ENCODE measurements at regions not wholly inside any gene's neighbourhood (a gene's known extent, or its start where the extent isn't known, plus 50 kb on each side); places are given as distances from the start of the nearest gene placed in this dataset.
A peak's percentile ranks its signal among the peaks of the same experiment; 100 is the strongest.

DNA sequence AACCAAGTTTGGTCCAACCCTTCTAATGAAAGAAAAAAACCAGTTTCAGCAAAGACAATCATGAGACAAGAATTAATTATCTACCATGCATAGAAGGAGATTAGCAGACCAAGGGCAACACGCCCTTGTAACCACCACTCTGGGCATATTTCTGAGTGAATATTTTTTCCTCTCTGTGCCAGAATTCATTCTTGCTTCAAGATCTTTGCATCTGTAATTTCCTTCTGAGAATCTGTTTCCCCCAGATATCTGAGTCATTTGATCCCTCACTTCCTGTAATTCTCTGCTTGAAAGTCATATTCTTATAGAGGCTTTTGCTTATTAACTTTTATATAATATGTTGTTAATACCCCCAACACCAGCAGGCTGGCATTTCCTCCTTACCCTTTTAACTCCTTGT is 243.7 kb downstream of the SLC16A7 start:
- Histone ChIP-seq H3K9me3 (ENCODE audit: control insufficient read depth in 4 of 4, low read length in 3 of 4) (no peaks in the 10 kb centered on the region), H3K27me3 (ENCODE audit: control insufficient read depth in 4 of 4, insufficient read depth in 4 of 4, low read length in 3 of 4) (no peaks in the 10 kb centered on the region), H3K36me3 (ENCODE audit: control insufficient read depth in 4 of 4, insufficient read depth in 3 of 4, low read depth in 1 of 4, low read length in 3 of 4) (no peaks in the 10 kb centered on the region), H3K4me1 (ENCODE audit: control insufficient read depth in 4 of 4, insufficient read depth in 4 of 4, low read length in 3 of 4) (peaks cover 0 to 4% (median under 1%) of the 10 kb centered on the region in 4 donors), H3K9ac (ENCODE audit: low read depth in 1 of 2, low read length in 2 of 2) (no peak overlapping the region), H3K4me3 (ENCODE audit: low read depth in 1 of 3, low read length in 3 of 3) (no peak overlapping the region), H3K27ac (ENCODE audit: low read depth in 1 of 2, low read length in 2 of 2) (no peak overlapping the region)
- DNase-seq (ENCODE audit: low spot score), result no peak
- TF ChIP-seq YY1 (IDR thresholded peaks at IDR 0.05) (no peak), NR2F2 (IDR thresholded peaks at IDR 0.05) (peak; percentile 64)
- 70% methylated on average over 1 of the region's 1 CpG for WGBS

DNA sequence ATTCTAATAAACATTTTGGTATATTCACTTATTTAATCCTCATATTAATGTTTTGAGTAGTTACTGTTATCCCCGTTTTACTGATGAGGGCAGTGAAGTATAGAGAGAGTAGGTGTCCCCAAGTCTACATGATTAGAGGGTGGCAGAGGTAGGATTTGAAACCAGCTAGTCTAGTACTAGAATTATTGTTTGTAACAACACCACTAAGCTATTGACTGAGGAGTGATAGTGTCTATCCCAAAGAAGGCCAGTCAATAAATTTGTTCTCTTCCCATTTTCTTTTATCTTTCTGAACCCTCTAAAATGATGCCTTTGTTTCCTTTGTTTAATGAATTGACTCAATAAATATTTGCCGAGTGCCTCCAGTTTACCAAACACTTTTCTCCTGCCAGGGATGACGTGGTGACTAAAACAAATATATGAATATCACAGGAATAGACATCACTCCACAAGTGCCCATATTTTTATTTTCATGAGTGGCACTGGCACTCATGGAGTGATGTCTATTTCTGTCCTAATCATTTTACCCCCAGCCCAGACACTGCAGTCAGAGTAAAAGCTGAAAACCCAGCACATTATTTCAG is 247.5 kb downstream of the SLC16A7 start:
- Histone ChIP-seq H3K9me3 (ENCODE audit: control insufficient read depth in 4 of 4, low read length in 3 of 4) (no peaks in the 10 kb centered on the region), H3K27ac (ENCODE audit: low read depth in 1 of 2, low read length in 2 of 2) (no peak overlapping the region), H3K36me3 (ENCODE audit: control insufficient read depth in 4 of 4, insufficient read depth in 3 of 4, low read depth in 1 of 4, low read length in 3 of 4) (no peaks in the 10 kb centered on the region), H3K4me1 (ENCODE audit: control insufficient read depth in 4 of 4, insufficient read depth in 4 of 4, low read length in 3 of 4) (peaks cover 0 to 4% (median under 1%) of the 10 kb centered on the region in 4 donors), H3K27me3 (ENCODE audit: control insufficient read depth in 4 of 4, insufficient read depth in 4 of 4, low read length in 3 of 4) (no peaks in the 10 kb centered on the region), H3K9ac (ENCODE audit: low read depth in 1 of 2, low read length in 2 of 2) (no peak overlapping the region), H3K4me3 (ENCODE audit: low read depth in 1 of 3, low read length in 3 of 3) (no peak overlapping the region)
- DNase-seq (ENCODE audit: low spot score), result no peak
- WGBS, result 44% methylated on average over 3 of the region's 3 CpGs
- TF ChIP-seq, protein P1, sequence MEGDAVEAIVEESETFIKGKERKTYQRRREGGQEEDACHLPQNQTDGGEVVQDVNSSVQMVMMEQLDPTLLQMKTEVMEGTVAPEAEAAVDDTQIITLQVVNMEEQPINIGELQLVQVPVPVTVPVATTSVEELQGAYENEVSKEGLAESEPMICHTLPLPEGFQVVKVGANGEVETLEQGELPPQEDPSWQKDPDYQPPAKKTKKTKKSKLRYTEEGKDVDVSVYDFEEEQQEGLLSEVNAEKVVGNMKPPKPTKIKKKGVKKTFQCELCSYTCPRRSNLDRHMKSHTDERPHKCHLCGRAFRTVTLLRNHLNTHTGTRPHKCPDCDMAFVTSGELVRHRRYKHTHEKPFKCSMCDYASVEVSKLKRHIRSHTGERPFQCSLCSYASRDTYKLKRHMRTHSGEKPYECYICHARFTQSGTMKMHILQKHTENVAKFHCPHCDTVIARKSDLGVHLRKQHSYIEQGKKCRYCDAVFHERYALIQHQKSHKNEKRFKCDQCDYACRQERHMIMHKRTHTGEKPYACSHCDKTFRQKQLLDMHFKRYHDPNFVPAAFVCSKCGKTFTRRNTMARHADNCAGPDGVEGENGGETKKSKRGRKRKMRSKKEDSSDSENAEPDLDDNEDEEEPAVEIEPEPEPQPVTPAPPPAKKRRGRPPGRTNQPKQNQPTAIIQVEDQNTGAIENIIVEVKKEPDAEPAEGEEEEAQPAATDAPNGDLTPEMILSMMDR (IDR thresholded peaks at IDR 0.05; ENCODE audit: low read depth, low read length, missing input control), result no peak
- TF ChIP-seq FOXA1 (IDR thresholded peaks at IDR 0.05) (no peak), NR2F2 (IDR thresholded peaks at IDR 0.05) (no peak), RXRA (IDR thresholded peaks at IDR 0.05) (peak in 1 of 2 donors; percentile 5), HNF4A (conservative IDR thresholded peaks at IDR 0.05) (peak; percentile 32 to 41), SP1 (IDR thresholded peaks at IDR 0.05) (peak; percentile 14), TAF1 (conservative IDR thresholded peaks at IDR 0.05) (no peak), EGR1 (IDR thresholded peaks at IDR 0.05; ENCODE audit: low read depth in 2 of 2) (no peak), GABPA (IDR thresholded peaks at IDR 0.05 in 1 of 2, conservative IDR thresholded peaks at IDR 0.05 in 1 of 2) (no peak), HNF4G (IDR thresholded peaks at IDR 0.05) (no peak), RAD21 (IDR thresholded peaks at IDR 0.05) (peak; percentile 59 to 65), YY1 (IDR thresholded peaks at IDR 0.05) (no peak), JUND (IDR thresholded peaks at IDR 0.05) (peak; percentile 20 to 34), FOXA2 (IDR thresholded peaks at IDR 0.05) (no peak)
- TF ChIP-seq, protein P2, sequence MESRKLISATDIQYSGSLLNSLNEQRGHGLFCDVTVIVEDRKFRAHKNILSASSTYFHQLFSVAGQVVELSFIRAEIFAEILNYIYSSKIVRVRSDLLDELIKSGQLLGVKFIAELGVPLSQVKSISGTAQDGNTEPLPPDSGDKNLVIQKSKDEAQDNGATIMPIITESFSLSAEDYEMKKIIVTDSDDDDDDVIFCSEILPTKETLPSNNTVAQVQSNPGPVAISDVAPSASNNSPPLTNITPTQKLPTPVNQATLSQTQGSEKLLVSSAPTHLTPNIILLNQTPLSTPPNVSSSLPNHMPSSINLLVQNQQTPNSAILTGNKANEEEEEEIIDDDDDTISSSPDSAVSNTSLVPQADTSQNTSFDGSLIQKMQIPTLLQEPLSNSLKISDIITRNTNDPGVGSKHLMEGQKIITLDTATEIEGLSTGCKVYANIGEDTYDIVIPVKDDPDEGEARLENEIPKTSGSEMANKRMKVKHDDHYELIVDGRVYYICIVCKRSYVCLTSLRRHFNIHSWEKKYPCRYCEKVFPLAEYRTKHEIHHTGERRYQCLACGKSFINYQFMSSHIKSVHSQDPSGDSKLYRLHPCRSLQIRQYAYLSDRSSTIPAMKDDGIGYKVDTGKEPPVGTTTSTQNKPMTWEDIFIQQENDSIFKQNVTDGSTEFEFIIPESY (IDR thresholded peaks at IDR 0.05), result no peak
- TF ChIP-seq, protein P3, sequence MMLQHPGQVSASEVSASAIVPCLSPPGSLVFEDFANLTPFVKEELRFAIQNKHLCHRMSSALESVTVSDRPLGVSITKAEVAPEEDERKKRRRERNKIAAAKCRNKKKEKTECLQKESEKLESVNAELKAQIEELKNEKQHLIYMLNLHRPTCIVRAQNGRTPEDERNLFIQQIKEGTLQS (IDR thresholded peaks at IDR 0.05), result no peak
- TF ChIP-seq, protein P4, sequence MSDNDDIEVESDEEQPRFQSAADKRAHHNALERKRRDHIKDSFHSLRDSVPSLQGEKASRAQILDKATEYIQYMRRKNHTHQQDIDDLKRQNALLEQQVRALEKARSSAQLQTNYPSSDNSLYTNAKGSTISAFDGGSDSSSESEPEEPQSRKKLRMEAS (IDR thresholded peaks at IDR 0.05), result no peak
- TF ChIP-seq, protein P5, sequence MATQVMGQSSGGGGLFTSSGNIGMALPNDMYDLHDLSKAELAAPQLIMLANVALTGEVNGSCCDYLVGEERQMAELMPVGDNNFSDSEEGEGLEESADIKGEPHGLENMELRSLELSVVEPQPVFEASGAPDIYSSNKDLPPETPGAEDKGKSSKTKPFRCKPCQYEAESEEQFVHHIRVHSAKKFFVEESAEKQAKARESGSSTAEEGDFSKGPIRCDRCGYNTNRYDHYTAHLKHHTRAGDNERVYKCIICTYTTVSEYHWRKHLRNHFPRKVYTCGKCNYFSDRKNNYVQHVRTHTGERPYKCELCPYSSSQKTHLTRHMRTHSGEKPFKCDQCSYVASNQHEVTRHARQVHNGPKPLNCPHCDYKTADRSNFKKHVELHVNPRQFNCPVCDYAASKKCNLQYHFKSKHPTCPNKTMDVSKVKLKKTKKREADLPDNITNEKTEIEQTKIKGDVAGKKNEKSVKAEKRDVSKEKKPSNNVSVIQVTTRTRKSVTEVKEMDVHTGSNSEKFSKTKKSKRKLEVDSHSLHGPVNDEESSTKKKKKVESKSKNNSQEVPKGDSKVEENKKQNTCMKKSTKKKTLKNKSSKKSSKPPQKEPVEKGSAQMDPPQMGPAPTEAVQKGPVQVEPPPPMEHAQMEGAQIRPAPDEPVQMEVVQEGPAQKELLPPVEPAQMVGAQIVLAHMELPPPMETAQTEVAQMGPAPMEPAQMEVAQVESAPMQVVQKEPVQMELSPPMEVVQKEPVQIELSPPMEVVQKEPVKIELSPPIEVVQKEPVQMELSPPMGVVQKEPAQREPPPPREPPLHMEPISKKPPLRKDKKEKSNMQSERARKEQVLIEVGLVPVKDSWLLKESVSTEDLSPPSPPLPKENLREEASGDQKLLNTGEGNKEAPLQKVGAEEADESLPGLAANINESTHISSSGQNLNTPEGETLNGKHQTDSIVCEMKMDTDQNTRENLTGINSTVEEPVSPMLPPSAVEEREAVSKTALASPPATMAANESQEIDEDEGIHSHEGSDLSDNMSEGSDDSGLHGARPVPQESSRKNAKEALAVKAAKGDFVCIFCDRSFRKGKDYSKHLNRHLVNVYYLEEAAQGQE (IDR thresholded peaks at IDR 0.05), result no peak
